GM23338 (cell line): ENCODE measurements at regions not wholly inside any gene's neighbourhood (a gene's known extent, or its start where the extent isn't known, plus 50 kb on each side); places are given as distances from the start of the nearest gene placed in this dataset.

ENCODE experiments used
- ATAC-seq: fragments of 200-7000 bp; cut with Tn5 transposase; 3 replicates; pipeline ENCODE4 v1.9.1; 2020
- DNase-seq: peaks from one replicate; pipeline ENCODE4 v3.0.0-alpha.2; 2015; ENCODE audit warnings: low spot score
- H2AFZ ChIP-seq: fragments of 200-600 bp; sonication (generic); 2 replicates; pipeline ENCODE4 v1.8.0; 2016; ENCODE audit warnings: antibody characterized with exemption, mild to moderate bottlenecking, moderate library complexity
- H3F3A ChIP-seq: fragments of 200-600 bp; sonication (generic); replicated peaks from 2 replicates; pipeline ENCODE4 v1.8.0; 2017; ENCODE audit warnings: antibody characterized with exemption, mixed run types, low read depth
- H3K27ac ChIP-seq: fragments of 200-600 bp; sonication (generic); 2 replicates; pipeline ENCODE4 v1.6.1; 2016; ENCODE audit warnings: low read depth
- H3K27me3 ChIP-seq: fragments of 200-600 bp; sonication (generic); 2 replicates; pipeline ENCODE4 v1.8.0; 2016; ENCODE audit warnings: mild to moderate bottlenecking, mixed run types, moderate library complexity; ENCODE audit not compliant: insufficient read depth
- H3K36me3 ChIP-seq: fragments of 200-600 bp; sonication (generic); 2 replicates; pipeline ENCODE4 v1.8.0; 2016; ENCODE audit warnings: mild to moderate bottlenecking; ENCODE audit not compliant: insufficient read depth
- H3K4me1 ChIP-seq: fragments of 200-600 bp; sonication (generic); 2 replicates; pipeline ENCODE4 v1.8.0; 2016; ENCODE audit warnings: mild to moderate bottlenecking, moderate library complexity; ENCODE audit not compliant: insufficient read depth
- H3K4me2 ChIP-seq: fragments of 200-600 bp; sonication (generic); 2 replicates; pipeline ENCODE4 v1.7.1; 2017; ENCODE audit warnings: mixed run types
- H3K4me3 ChIP-seq: fragments of 200-600 bp; sonication (generic); 2 replicates; pipeline ENCODE4 v1.6.1; 2016; ENCODE audit warnings: mixed run types
- H3K79me2 ChIP-seq: fragments of 200-600 bp; sonication (generic); replicated peaks from 2 replicates; pipeline ENCODE4 v1.8.0; 2017; ENCODE audit warnings: mild to moderate bottlenecking; ENCODE audit not compliant: insufficient read depth
- H3K9me2 ChIP-seq: fragments of 200-600 bp; sonication (generic); 2 replicates; pipeline ENCODE4 v1.8.0; 2017; ENCODE audit not compliant: insufficient read depth
- H4K20me1 ChIP-seq: fragments of 200-600 bp; sonication (generic); replicated peaks from 2 replicates; pipeline ENCODE4 v1.8.0; 2017; ENCODE audit warnings: mild to moderate bottlenecking; ENCODE audit not compliant: insufficient read depth
- H3K27ac Mint-ChIP-seq: 2 replicates; pipeline ENCODE4 v1.8.0; 2020; ENCODE audit warnings: inconsistent platforms, mild to moderate bottlenecking, moderate library complexity, mixed read lengths
- H3K27me3 Mint-ChIP-seq: 3 replicates; pipeline ENCODE4 v1.8.0; 2022; ENCODE audit warnings: low read depth, mild to moderate bottlenecking, moderate library complexity, mixed read lengths, inconsistent platforms; ENCODE audit not compliant: insufficient read depth, poor library complexity
- H3K36me3 Mint-ChIP-seq: 3 replicates; pipeline ENCODE4 v1.8.0; 2021; ENCODE audit warnings: low read depth, mild to moderate bottlenecking, inconsistent platforms, moderate library complexity, mixed read lengths
- H3K4me1 Mint-ChIP-seq: 3 replicates; pipeline ENCODE4 v1.8.0; 2020; ENCODE audit warnings: mild to moderate bottlenecking, inconsistent platforms, mixed read lengths
- H3K4me3 Mint-ChIP-seq: 3 replicates; pipeline ENCODE4 v1.8.0; 2021; ENCODE audit warnings: moderate library complexity, mild to moderate bottlenecking, inconsistent platforms, mixed read lengths
- H3K9me3 Mint-ChIP-seq: 3 replicates; pipeline ENCODE4 v1.8.0; 2020; ENCODE audit warnings: moderate library complexity, mild to moderate bottlenecking, inconsistent platforms, mixed read lengths
- EZH2 ChIP-seq: fragments of 200-600 bp; sonication (generic); IDR thresholded peaks from one replicate; pipeline ENCODE4 v1.8.0; 2017; ENCODE audit warnings: antibody characterized with exemption, mild to moderate bottlenecking, low read depth; ENCODE audit not compliant: unreplicated experiment
- EZH2phosphoT487 ChIP-seq: fragments of 200-600 bp; sonication (generic); IDR thresholded peaks from one replicate; pipeline ENCODE4 v1.8.1; 2018; ENCODE audit warnings: antibody characterized with exemption; ENCODE audit not compliant: unreplicated experiment
- JUNB ChIP-seq: IDR thresholded peaks from one replicate; pipeline ENCODE4 v1.6.1; 2016; ENCODE audit warnings: antibody characterized with exemption; ENCODE audit not compliant: unreplicated experiment
- NANOG ChIP-seq: IDR thresholded peaks from 2 replicates; pipeline ENCODE4 v1.6.1; 2016; ENCODE audit warnings: antibody characterized with exemption, borderline replicate concordance
- POLR2AphosphoS5 ChIP-seq: IDR thresholded peaks from 2 replicates; pipeline ENCODE4 v1.6.1; 2016; ENCODE audit warnings: antibody characterized with exemption, low read depth
- ZNF331 ChIP-seq: fragments of 250-450 bp; sonication (Bioruptor Pico); IDR thresholded peaks from 2 replicates; pipeline ENCODE4 v1.5.0; 2020; ENCODE audit warnings: low read depth, mild to moderate bottlenecking, moderate library complexity
- TF ChIP-seq, protein P1 (sequence below), 2 experiments: fragments of 200-600 bp in 1 of 2; sonication (generic) in 1 of 2; conservative IDR thresholded peaks; 2 replicates each; pipeline versions ENCODE4 v1.5.1 to v1.6.1; 2016 to 2017; ENCODE audit warnings: antibody characterized with exemption in 2 of 2, low read depth in 2 of 2, mild to moderate bottlenecking in 2 of 2, moderate library complexity in 1 of 2
- TF ChIP-seq, protein P2 (sequence below): fragments of 250-450 bp; sonication (Bioruptor Pico); IDR thresholded peaks from 2 replicates; pipeline ENCODE4 v1.5.0; 2020; ENCODE audit warnings: mild to moderate bottlenecking, moderate library complexity
- TF ChIP-seq, protein P3 (sequence below): IDR thresholded peaks from 2 replicates; pipeline ENCODE4 v1.6.1; 2016; ENCODE audit warnings: antibody characterized with exemption
- TF ChIP-seq, protein P4 (sequence below): IDR thresholded peaks from one replicate; pipeline ENCODE4 v1.6.1; 2018; ENCODE audit warnings: antibody characterized with exemption; ENCODE audit not compliant: unreplicated experiment

DNA sequence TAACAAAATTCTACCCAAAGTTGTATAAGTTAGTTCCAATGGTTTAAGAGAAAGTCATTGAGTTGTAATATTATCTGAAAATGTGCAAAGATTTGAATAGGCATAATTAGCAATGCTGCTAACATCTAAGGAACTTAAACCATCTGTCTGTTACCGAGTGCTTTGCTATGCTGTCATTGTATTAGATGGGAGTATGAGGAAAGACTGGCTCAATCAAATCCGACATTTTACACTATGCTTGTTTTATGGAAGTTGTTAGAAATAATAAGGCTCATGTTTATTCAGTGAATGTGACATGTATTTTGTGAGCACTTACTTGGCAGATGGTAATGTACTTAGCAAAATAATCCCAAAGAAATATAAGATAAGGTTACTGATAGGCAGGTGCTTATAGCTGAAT, 1715.1 kb downstream of the PCDH7 start (continued):
- TF ChIP-seq ZNF331 (no peak), POLR2AphosphoS5 (no peak), EZH2phosphoT487 (no peak)
- TF ChIP-seq, protein P1, sequence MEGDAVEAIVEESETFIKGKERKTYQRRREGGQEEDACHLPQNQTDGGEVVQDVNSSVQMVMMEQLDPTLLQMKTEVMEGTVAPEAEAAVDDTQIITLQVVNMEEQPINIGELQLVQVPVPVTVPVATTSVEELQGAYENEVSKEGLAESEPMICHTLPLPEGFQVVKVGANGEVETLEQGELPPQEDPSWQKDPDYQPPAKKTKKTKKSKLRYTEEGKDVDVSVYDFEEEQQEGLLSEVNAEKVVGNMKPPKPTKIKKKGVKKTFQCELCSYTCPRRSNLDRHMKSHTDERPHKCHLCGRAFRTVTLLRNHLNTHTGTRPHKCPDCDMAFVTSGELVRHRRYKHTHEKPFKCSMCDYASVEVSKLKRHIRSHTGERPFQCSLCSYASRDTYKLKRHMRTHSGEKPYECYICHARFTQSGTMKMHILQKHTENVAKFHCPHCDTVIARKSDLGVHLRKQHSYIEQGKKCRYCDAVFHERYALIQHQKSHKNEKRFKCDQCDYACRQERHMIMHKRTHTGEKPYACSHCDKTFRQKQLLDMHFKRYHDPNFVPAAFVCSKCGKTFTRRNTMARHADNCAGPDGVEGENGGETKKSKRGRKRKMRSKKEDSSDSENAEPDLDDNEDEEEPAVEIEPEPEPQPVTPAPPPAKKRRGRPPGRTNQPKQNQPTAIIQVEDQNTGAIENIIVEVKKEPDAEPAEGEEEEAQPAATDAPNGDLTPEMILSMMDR (conservative IDR thresholded peaks at IDR 0.05; ENCODE audit: low read depth in 2 of 2) = no peak
- TF ChIP-seq, protein P2, sequence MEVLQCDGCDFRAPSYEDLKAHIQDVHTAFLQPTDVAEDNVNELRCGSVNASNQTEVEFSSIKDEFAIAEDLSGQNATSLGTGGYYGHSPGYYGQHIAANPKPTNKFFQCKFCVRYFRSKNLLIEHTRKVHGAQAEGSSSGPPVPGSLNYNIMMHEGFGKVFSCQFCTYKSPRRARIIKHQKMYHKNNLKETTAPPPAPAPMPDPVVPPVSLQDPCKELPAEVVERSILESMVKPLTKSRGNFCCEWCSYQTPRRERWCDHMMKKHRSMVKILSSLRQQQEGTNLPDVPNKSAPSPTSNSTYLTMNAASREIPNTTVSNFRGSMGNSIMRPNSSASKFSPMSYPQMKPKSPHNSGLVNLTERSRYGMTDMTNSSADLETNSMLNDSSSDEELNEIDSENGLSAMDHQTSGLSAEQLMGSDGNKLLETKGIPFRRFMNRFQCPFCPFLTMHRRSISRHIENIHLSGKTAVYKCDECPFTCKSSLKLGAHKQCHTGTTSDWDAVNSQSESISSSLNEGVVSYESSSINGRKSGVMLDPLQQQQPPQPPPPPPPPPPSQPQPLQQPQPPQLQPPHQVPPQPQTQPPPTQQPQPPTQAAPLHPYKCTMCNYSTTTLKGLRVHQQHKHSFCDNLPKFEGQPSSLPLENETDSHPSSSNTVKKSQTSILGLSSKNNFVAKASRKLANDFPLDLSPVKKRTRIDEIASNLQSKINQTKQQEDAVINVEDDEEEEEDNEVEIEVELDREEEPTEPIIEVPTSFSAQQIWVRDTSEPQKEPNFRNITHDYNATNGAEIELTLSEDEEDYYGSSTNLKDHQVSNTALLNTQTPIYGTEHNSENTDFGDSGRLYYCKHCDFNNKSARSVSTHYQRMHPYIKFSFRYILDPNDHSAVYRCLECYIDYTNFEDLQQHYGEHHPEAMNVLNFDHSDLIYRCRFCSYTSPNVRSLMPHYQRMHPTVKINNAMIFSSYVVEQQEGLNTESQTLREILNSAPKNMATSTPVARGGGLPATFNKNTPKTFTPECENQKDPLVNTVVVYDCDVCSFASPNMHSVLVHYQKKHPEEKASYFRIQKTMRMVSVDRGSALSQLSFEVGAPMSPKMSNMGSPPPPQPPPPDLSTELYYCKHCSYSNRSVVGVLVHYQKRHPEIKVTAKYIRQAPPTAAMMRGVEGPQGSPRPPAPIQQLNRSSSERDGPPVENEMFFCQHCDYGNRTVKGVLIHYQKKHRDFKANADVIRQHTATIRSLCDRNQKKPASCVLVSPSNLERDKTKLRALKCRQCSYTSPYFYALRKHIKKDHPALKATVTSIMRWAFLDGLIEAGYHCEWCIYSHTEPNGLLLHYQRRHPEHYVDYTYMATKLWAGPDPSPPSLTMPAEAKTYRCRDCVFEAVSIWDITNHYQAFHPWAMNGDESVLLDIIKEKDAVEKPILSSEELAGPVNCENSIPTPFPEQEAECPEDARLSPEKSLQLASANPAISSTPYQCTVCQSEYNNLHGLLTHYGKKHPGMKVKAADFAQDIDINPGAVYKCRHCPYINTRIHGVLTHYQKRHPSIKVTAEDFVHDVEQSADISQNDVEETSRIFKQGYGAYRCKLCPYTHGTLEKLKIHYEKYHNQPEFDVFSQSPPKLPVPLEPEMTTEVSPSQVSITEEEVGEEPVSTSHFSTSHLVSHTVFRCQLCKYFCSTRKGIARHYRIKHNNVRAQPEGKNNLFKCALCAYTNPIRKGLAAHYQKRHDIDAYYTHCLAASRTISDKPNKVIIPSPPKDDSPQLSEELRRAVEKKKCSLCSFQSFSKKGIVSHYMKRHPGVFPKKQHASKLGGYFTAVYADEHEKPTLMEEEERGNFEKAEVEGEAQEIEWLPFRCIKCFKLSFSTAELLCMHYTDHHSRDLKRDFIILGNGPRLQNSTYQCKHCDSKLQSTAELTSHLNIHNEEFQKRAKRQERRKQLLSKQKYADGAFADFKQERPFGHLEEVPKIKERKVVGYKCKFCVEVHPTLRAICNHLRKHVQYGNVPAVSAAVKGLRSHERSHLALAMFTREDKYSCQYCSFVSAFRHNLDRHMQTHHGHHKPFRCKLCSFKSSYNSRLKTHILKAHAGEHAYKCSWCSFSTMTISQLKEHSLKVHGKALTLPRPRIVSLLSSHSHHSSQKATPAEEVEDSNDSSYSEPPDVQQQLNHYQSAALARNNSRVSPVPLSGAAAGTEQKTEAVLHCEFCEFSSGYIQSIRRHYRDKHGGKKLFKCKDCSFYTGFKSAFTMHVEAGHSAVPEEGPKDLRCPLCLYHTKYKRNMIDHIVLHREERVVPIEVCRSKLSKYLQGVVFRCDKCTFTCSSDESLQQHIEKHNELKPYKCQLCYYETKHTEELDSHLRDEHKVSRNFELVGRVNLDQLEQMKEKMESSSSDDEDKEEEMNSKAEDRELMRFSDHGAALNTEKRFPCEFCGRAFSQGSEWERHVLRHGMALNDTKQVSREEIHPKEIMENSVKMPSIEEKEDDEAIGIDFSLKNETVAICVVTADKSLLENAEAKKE (CRISPR knock-in tag) = no peak

DNA sequence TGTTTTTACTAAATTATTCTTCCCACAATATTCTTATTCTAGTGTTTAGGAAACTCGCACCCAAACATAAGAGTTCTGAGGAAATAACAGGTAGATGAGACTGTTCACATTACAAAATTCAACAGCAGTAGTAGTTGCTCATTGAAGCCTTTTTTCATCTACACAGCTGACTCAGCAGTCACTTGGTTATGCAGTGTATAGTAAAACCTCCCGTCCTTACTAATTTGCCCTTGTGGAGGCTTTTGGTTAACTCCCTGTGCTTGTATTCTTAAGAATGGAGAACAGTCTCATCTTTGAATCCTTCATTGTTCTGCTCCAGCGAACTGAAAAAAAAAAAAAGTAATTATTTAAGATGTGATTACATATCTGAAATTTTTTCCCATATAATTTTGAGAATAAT, 1716.6 kb downstream of the PCDH7 start:
- no peak overlapping the region for H3K4me2 ChIP-seq
- ATAC-seq (no peak), DNase-seq (no peak)
- no peaks in the 10 kb centered on the region for H3K4me1 Mint-ChIP-seq
- no peak overlapping the region for H3K4me3 ChIP-seq
- 0 out of 2 replicates have a peak, but pooled peaks cover 3% of the 10 kb centered on the region for H3K4me1 ChIP-seq
- H3K27ac ChIP-seq = no peak overlapping the region
- H3K27me3 Mint-ChIP-seq = no peaks in the 10 kb centered on the region
- H3K4me3 Mint-ChIP-seq = no peak overlapping the region
- no peak overlapping the region for H2AFZ ChIP-seq
- H3K27me3 ChIP-seq = no peaks in the 10 kb centered on the region
- no peaks in the 10 kb centered on the region for H3K9me3 Mint-ChIP-seq
- H3F3A ChIP-seq = no peaks in the 10 kb centered on the region
- H3K79me2 ChIP-seq = no peaks in the 10 kb centered on the region
- no peak overlapping the region for H3K27ac Mint-ChIP-seq
- H4K20me1 ChIP-seq = no peaks in the 10 kb centered on the region
- peaks cover 6% of the 10 kb centered on the region; the same call in 1 of the 2 replicates for H3K9me2 ChIP-seq
- no peaks in the 10 kb centered on the region for H3K36me3 ChIP-seq
- no peaks in the 10 kb centered on the region for H3K36me3 Mint-ChIP-seq
- TF ChIP-seq, protein P3, sequence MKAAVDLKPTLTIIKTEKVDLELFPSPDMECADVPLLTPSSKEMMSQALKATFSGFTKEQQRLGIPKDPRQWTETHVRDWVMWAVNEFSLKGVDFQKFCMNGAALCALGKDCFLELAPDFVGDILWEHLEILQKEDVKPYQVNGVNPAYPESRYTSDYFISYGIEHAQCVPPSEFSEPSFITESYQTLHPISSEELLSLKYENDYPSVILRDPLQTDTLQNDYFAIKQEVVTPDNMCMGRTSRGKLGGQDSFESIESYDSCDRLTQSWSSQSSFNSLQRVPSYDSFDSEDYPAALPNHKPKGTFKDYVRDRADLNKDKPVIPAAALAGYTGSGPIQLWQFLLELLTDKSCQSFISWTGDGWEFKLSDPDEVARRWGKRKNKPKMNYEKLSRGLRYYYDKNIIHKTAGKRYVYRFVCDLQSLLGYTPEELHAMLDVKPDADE = no peak
- no peak for TF ChIP-seq POLR2AphosphoS5
- TF ChIP-seq, protein P4, sequence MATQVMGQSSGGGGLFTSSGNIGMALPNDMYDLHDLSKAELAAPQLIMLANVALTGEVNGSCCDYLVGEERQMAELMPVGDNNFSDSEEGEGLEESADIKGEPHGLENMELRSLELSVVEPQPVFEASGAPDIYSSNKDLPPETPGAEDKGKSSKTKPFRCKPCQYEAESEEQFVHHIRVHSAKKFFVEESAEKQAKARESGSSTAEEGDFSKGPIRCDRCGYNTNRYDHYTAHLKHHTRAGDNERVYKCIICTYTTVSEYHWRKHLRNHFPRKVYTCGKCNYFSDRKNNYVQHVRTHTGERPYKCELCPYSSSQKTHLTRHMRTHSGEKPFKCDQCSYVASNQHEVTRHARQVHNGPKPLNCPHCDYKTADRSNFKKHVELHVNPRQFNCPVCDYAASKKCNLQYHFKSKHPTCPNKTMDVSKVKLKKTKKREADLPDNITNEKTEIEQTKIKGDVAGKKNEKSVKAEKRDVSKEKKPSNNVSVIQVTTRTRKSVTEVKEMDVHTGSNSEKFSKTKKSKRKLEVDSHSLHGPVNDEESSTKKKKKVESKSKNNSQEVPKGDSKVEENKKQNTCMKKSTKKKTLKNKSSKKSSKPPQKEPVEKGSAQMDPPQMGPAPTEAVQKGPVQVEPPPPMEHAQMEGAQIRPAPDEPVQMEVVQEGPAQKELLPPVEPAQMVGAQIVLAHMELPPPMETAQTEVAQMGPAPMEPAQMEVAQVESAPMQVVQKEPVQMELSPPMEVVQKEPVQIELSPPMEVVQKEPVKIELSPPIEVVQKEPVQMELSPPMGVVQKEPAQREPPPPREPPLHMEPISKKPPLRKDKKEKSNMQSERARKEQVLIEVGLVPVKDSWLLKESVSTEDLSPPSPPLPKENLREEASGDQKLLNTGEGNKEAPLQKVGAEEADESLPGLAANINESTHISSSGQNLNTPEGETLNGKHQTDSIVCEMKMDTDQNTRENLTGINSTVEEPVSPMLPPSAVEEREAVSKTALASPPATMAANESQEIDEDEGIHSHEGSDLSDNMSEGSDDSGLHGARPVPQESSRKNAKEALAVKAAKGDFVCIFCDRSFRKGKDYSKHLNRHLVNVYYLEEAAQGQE = no peak
- no peak for TF ChIP-seq EZH2phosphoT487
- TF ChIP-seq NANOG = no peak
- no peak for TF ChIP-seq JUNB
- TF ChIP-seq EZH2 = no peak
